ENCODE measurements at regions not wholly inside any gene's neighbourhood (a gene's known extent, or its start where the extent isn't known, plus 50 kb on each side); places are given as distances from the start of the nearest gene placed in this dataset.
A peak's percentile ranks its signal among the peaks of the same experiment; 100 is the strongest.

DNA sequence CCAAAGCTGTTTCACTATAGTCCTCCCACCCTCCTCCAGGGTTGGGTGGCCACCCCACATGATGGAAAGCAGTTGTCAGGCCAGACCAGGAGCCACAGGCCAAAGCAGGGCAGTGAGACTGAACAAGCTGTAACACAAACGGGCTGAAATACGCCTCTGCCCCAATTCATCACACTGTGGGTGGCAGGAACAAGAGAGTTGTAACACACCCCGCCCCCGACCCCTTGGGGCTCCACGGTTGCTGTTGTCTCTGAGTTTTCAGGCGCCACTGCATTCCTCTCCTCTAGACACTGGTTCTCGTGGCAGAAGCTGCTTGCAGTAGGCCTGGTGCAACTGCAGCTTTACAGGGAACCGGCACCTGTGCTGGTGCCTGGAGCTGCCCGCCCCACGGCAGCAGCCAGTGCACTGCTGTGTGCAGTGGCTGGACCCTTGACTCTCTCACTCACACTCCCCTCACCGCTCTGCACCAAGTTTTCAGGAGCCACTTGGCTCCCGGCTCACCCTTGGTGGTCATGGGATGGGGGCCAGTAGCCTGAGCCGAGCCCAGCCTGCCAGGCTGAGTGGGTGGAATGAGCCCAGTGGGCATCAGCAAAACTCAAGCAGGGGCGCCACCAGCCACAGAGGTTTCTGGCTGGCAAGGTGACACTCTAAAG is 1314.5 kb upstream of the MIR17HG start:
- H3K36me3 ChIP-seq = no peaks in the 10 kb centered on the region
- no peak overlapping the region for H3K27ac ChIP-seq
- H3K9me3 ChIP-seq = peaks cover 0 to 4% (median 0%) of the 10 kb centered on the region in 4 donors
- intact Hi-C loops (cut with DNase I) = no loop called here
- H3K27me3 ChIP-seq = no peaks in the 10 kb centered on the region
- H3K4me3 ChIP-seq = no peak overlapping the region
- peak; percentile 40 for DNase-seq
- 90 to 94% methylated on average over 14 of the region's 14 CpGs for WGBS, 2 donors
- no peak for TF ChIP-seq EP300 (IDR thresholded peaks at IDR 0.05)
- TF ChIP-seq POLR2AphosphoS5 (IDR thresholded peaks at IDR 0.05) = no peak
- TF ChIP-seq, protein P1, sequence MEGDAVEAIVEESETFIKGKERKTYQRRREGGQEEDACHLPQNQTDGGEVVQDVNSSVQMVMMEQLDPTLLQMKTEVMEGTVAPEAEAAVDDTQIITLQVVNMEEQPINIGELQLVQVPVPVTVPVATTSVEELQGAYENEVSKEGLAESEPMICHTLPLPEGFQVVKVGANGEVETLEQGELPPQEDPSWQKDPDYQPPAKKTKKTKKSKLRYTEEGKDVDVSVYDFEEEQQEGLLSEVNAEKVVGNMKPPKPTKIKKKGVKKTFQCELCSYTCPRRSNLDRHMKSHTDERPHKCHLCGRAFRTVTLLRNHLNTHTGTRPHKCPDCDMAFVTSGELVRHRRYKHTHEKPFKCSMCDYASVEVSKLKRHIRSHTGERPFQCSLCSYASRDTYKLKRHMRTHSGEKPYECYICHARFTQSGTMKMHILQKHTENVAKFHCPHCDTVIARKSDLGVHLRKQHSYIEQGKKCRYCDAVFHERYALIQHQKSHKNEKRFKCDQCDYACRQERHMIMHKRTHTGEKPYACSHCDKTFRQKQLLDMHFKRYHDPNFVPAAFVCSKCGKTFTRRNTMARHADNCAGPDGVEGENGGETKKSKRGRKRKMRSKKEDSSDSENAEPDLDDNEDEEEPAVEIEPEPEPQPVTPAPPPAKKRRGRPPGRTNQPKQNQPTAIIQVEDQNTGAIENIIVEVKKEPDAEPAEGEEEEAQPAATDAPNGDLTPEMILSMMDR (IDR thresholded peaks at IDR 0.05) = no peak
- no peak for TF ChIP-seq POLR2A (IDR thresholded peaks at IDR 0.05)
- no peaks in the 10 kb centered on the region for H3K4me1 ChIP-seq

- 84 to 87% methylated on average over 3 of the region's 3 CpGs for WGBS, 2 donors
Observed at GRCh38 chr13:90039516-90039915, 1308.0 kb upstream of the MIR17HG start.

GRCh38 chr13:90047600-90047999 is 1299.9 kb upstream of the MIR17HG start:
- TF ChIP-seq POLR2AphosphoS5 (IDR thresholded peaks at IDR 0.05) = no peak
- TF ChIP-seq, protein P1 (IDR thresholded peaks at IDR 0.05) = no peak
- TF ChIP-seq POLR2A (IDR thresholded peaks at IDR 0.05) = no peak
- TF ChIP-seq EP300 (IDR thresholded peaks at IDR 0.05) = no peak
- DNase-seq = no peak

More at GRCh38 chr13:90039516-90039915, 1308.0 kb upstream of the MIR17HG start:
- Histone ChIP-seq H3K36me3 (no peaks in the 10 kb centered on the region), H3K27ac (no peak overlapping the region), H3K4me3 (no peak overlapping the region), H3K9me3 (no peaks in the 10 kb centered on the region), H3K27me3 (no peaks in the 10 kb centered on the region), H3K4me1 (no peaks in the 10 kb centered on the region)
- intact Hi-C loops (cut with DNase I) = no loop called here
- TF ChIP-seq EP300 (IDR thresholded peaks at IDR 0.05) (no peak), POLR2AphosphoS5 (IDR thresholded peaks at IDR 0.05) (no peak), POLR2A (IDR thresholded peaks at IDR 0.05) (no peak)
- TF ChIP-seq, protein P1 (IDR thresholded peaks at IDR 0.05) = no peak
- no peak for DNase-seq

DNA sequence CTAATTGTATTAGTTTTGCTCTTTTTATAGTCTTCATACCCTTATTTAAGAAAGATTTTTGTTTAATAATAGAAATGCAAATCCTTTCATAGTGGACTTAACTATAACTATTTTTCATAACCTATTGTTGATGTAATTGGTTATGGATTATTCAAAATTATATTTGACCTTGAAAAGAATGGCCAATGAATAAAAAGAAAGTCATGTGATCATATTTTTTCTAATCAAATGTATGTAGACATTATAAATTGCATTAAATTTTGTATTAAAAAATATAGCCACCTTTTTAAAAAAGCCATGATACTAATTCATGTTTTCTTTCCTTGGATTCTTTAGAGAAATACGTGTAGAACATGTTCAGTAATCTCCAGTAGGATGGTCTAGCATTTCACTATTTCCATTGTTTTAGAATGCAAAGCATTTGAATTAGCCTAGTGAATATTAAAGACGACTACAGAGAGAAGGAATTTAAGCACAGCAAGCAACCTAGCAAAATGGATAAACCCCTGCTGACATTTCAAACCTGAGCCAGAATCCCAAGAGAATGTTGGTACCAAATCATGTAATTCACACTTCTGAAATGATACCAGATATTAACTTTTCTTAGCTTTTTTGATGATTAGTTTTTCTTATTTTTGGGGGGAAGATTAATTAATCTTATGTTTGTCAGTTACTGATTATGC is 1297.4 kb upstream of the MIR17HG start:
- Histone ChIP-seq H3K36me3 (no peaks in the 10 kb centered on the region), H3K27ac (no peak overlapping the region), H3K4me3 (no peak overlapping the region), H3K4me1 (no peaks in the 10 kb centered on the region), H3K27me3 (no peaks in the 10 kb centered on the region), H3K9me3 (peaks cover 0 to 6% (median 0%) of the 10 kb centered on the region in 4 donors)
- no peak for DNase-seq
- TF ChIP-seq POLR2A (IDR thresholded peaks at IDR 0.05) (no peak), POLR2AphosphoS5 (IDR thresholded peaks at IDR 0.05) (no peak), EP300 (IDR thresholded peaks at IDR 0.05) (no peak)
- TF ChIP-seq, protein P1 (IDR thresholded peaks at IDR 0.05) = no peak
- WGBS, 2 donors = 62 to 66% methylated on average over 2 of the region's 2 CpGs
- intact Hi-C loops (cut with DNase I) = no loop called here

More at GRCh38 chr13:90047600-90047999, 1299.9 kb upstream of the MIR17HG start:
- H3K27ac ChIP-seq = no peak overlapping the region
- intact Hi-C loops (cut with DNase I) = no loop called here
- WGBS, 2 donors = 89 to 91% methylated on average over 2 of the region's 2 CpGs
- no peaks in the 10 kb centered on the region for H3K4me1 ChIP-seq
- no peaks in the 10 kb centered on the region for H3K27me3 ChIP-seq
- H3K9me3 ChIP-seq = peaks cover 0 to 6% (median 0%) of the 10 kb centered on the region in 4 donors
- H3K36me3 ChIP-seq = no peaks in the 10 kb centered on the region
- no peak overlapping the region for H3K4me3 ChIP-seq

Data from sigmoid colon (tissue), 6 donors.